ENCODE measurements at regions not wholly inside any gene's neighbourhood (a gene's known extent, or its start where the extent isn't known, plus 50 kb on each side); places are given as distances from the start of the nearest gene placed in this dataset.

- Histone ChIP-seq H3K27ac (replicated peaks) (no peak overlapping the region), H3K4me3 (replicated peaks; ENCODE audit: insufficient read depth, low read length) (no peak overlapping the region), H3K27me3 (ENCODE audit: insufficient read depth, poor library complexity, severe bottlenecking) (no peaks in the 10 kb centered on the region)
- TF ChIP-seq POLR2AphosphoS5 (IDR thresholded peaks at IDR 0.05; ENCODE audit: low read depth) (no peak), SPI1 (IDR thresholded peaks at IDR 0.05; ENCODE audit: borderline replicate concordance, low read depth) (no peak), CTCF (IDR thresholded peaks at IDR 0.05; ENCODE audit: insufficient read depth, low read length) (no peak), GABPA (IDR thresholded peaks at IDR 0.05; ENCODE audit: low read depth) (no peak), REST (IDR thresholded peaks at IDR 0.05; ENCODE audit: insufficient replicate concordance, low read depth) (no peak)
- DNase-seq (ENCODE audit: low read depth in 1 of 2, low spot score in 1 of 2), result no peak
These were observed 273.2 kb upstream of the RGMA start for GRCh38 chr15:93362203-93362602.

- DNase-seq (ENCODE audit: low read depth in 1 of 2, low spot score in 1 of 2), result no peak
- Histone ChIP-seq H3K27me3 (ENCODE audit: insufficient read depth, poor library complexity, severe bottlenecking) (no peaks in the 10 kb centered on the region), H3K27ac (replicated peaks) (no peak overlapping the region), H3K4me3 (replicated peaks; ENCODE audit: insufficient read depth, low read length) (no peak overlapping the region)
- TF ChIP-seq SPI1 (IDR thresholded peaks at IDR 0.05; ENCODE audit: borderline replicate concordance, low read depth) (no peak), REST (IDR thresholded peaks at IDR 0.05; ENCODE audit: insufficient replicate concordance, low read depth) (no peak), GABPA (IDR thresholded peaks at IDR 0.05; ENCODE audit: low read depth) (no peak), POLR2AphosphoS5 (IDR thresholded peaks at IDR 0.05; ENCODE audit: low read depth) (no peak), CTCF (IDR thresholded peaks at IDR 0.05; ENCODE audit: insufficient read depth, low read length) (no peak)
These were observed 272.7 kb upstream of the RGMA start for GRCh38 chr15:93361703-93362102.

GRCh38 chr15:93360976-93361375 is 272.0 kb upstream of the RGMA start:
- no peaks in the 10 kb centered on the region for H3K27me3 ChIP-seq (ENCODE audit: insufficient read depth, poor library complexity, severe bottlenecking)
- H3K27ac ChIP-seq (replicated peaks), result no peak overlapping the region
- no peak overlapping the region for H3K4me3 ChIP-seq (replicated peaks; ENCODE audit: insufficient read depth, low read length)
- DNase-seq (ENCODE audit: low read depth in 1 of 2, low spot score in 1 of 2), result no peak
- TF ChIP-seq CTCF (IDR thresholded peaks at IDR 0.05; ENCODE audit: insufficient read depth, low read length), result no peak
- TF ChIP-seq POLR2AphosphoS5 (IDR thresholded peaks at IDR 0.05; ENCODE audit: low read depth), result no peak
- TF ChIP-seq GABPA (IDR thresholded peaks at IDR 0.05; ENCODE audit: low read depth), result no peak
- no peak for TF ChIP-seq SPI1 (IDR thresholded peaks at IDR 0.05; ENCODE audit: borderline replicate concordance, low read depth)
- no peak for TF ChIP-seq REST (IDR thresholded peaks at IDR 0.05; ENCODE audit: insufficient replicate concordance, low read depth)

Measured in HL-60 (cell line).